ENCODE measurements at regions not wholly inside any gene's neighbourhood (a gene's known extent, or its start where the extent isn't known, plus 50 kb on each side); places are given as distances from the start of the nearest gene placed in this dataset.
"Not testable (repeated sequence)": the region's sequence is repeated elsewhere in the genome, so short reads cannot be mapped to it uniquely, and the experiment has no call there.

GRCh38 chr20:22691369-22692118 is 107.2 kb upstream of the FOXA2 start (continued):
- TF ChIP-seq CTCF (IDR thresholded peaks at IDR 0.05; ENCODE audit: low read depth, low read length, missing input control), result peak; percentile 95
- no peak for TF ChIP-seq FOXA2 (IDR thresholded peaks at IDR 0.05)
- no peak for TF ChIP-seq GABPA (IDR thresholded peaks at IDR 0.05 in 1 of 2, conservative IDR thresholded peaks at IDR 0.05 in 1 of 2)
- TF ChIP-seq REST (IDR thresholded peaks at IDR 0.05), result no peak
- TF ChIP-seq NR2F2 (IDR thresholded peaks at IDR 0.05), result no peak

GRCh38 chr20:22692119-22692475 is 107.7 kb upstream of the FOXA2 start:
- H3K9ac ChIP-seq (ENCODE audit: low read depth in 1 of 2, low read length in 2 of 2), result no peak overlapping the region
- WGBS, result 48% methylated on average over 4 of the region's 4 CpGs
- H3K4me3 ChIP-seq (ENCODE audit: low read depth in 1 of 3, low read length in 3 of 3), result no peak overlapping the region
- H3K4me1 ChIP-seq (ENCODE audit: control insufficient read depth in 4 of 4, insufficient read depth in 4 of 4, low read length in 3 of 4), result peaks cover 1 to 23% (median 11%) of the 10 kb centered on the region in 4 donors
- no peak overlapping the region for H3K27ac ChIP-seq (ENCODE audit: low read depth in 1 of 2, low read length in 2 of 2)
- no peaks in the 10 kb centered on the region for H3K27me3 ChIP-seq (ENCODE audit: control insufficient read depth in 4 of 4, insufficient read depth in 4 of 4, low read length in 3 of 4)
- TF ChIP-seq ZBTB33 (IDR thresholded peaks at IDR 0.05), result no peak
- peak; percentile 17 for TF ChIP-seq YY1 (IDR thresholded peaks at IDR 0.05)
- TF ChIP-seq MAX (IDR thresholded peaks at IDR 0.05), result no peak
- H3K36me3 ChIP-seq (ENCODE audit: control insufficient read depth in 4 of 4, insufficient read depth in 3 of 4, low read depth in 1 of 4, low read length in 3 of 4), result no peaks in the 10 kb centered on the region
- no peak for DNase-seq (ENCODE audit: low spot score)
- H3K9me3 ChIP-seq (ENCODE audit: control insufficient read depth in 4 of 4, low read length in 3 of 4), result no peaks in the 10 kb centered on the region

GRCh38 chr20:22692620-22693019 is 108.2 kb upstream of the FOXA2 start:
- not testable (repeated sequence) for DNase-seq (ENCODE audit: low spot score); H3K9me3 ChIP-seq (ENCODE audit: control insufficient read depth in 4 of 4, low read length in 3 of 4); H3K27me3 ChIP-seq (ENCODE audit: control insufficient read depth in 4 of 4, insufficient read depth in 4 of 4, low read length in 3 of 4); H3K4me3 ChIP-seq (ENCODE audit: low read depth in 1 of 3, low read length in 3 of 3); H3K36me3 ChIP-seq (ENCODE audit: control insufficient read depth in 4 of 4, insufficient read depth in 3 of 4, low read depth in 1 of 4, low read length in 3 of 4); H3K27ac ChIP-seq (ENCODE audit: low read depth in 1 of 2, low read length in 2 of 2); H3K9ac ChIP-seq (ENCODE audit: low read depth in 1 of 2, low read length in 2 of 2)
- H3K4me1 ChIP-seq (ENCODE audit: control insufficient read depth in 4 of 4, insufficient read depth in 4 of 4, low read length in 3 of 4), result peaks cover 1 to 23% (median 11%) of the 10 kb centered on the region in 4 donors
- 88% methylated on average over 6 of the region's 6 CpGs for WGBS
